HCT116 (cell line): ENCODE measurements at regions not wholly inside any gene's neighbourhood (a gene's known extent, or its start where the extent isn't known, plus 50 kb on each side); places are given as distances from the start of the nearest gene placed in this dataset.

ENCODE experiments used
- ATAC-seq: fragments of 200-7000 bp; cut with Tn5 transposase; 2 replicates; pipeline ENCODE4 v1.9.1; 2020; ENCODE audit warnings: mild to moderate bottlenecking, moderate library complexity
- BruUV-seq: library from RNA; stranded (reverse); fragments of 400-500 nt; replicated peaks from 2 replicates; lab custom pipeline; 2021; lab: Mats Ljungman, UMichigan
- CTCF ChIA-PET: fragments of 300-600 bp; sonication (Branson Sonifier 250); formaldehyde crosslinking; loops from one replicate; lab custom pipeline; 2021; ENCODE audit warnings: antibody characterized with exemption; lab: Charles Lee
- POLR2A ChIA-PET: fragments of 300-600, 350-600 bp; sonication (Branson Sonifier 250); formaldehyde crosslinking; loops from one replicate; lab custom pipeline; 2021; ENCODE audit warnings: antibody characterized with exemption; lab: Charles Lee
- RAD21 ChIA-PET, 2 experiments: fragments of 300-600 bp; sonication (Branson Sonifier 250); formaldehyde crosslinking; loops; one replicate each; lab custom pipeline; 2023; ENCODE audit warnings: low total read pairs in 2 of 2; ENCODE audit not compliant: uncharacterized antibody in 2 of 2, unreplicated experiment in 2 of 2, low non-redundant PET in 1 of 2; lab: Charles Lee
- DNase-seq: peaks from one replicate; pipeline ENCODE4 v3.0.0-alpha.2; 2010; ENCODE audit warnings: low read depth, low spot score
- H2AFZ ChIP-seq: fragments of 200-600 bp; shearing (Covaris generic), sonication (generic); 2 replicates; pipeline ENCODE4 v1.6.1; 2017; ENCODE audit warnings: low read depth, mixed run types, mixed read lengths, antibody characterized with exemption, low read length; ENCODE audit not compliant: poor library complexity, severe bottlenecking
- H3K27ac ChIP-seq: 2 replicates; pipeline ENCODE4 v1.5.1; 2012; ENCODE audit warnings: low read depth, low read length
- H3K27me3 ChIP-seq: fragments of 200-600 bp; sonication (generic); 2 replicates; pipeline ENCODE4 v1.6.1; 2016; ENCODE audit warnings: mixed run types, low read length, mixed read lengths; ENCODE audit not compliant: insufficient read depth
- H3K36me3 ChIP-seq, 2 experiments: fragments of 200-500 bp in 1 of 2; fragments of 200-600 bp in 1 of 2; sonication (Bioruptor generic) in 1 of 2; sonication (generic) in 1 of 2; 2 replicates each; pipeline versions ENCODE4 v1.5.1 to v1.6.1; 2014 to 2016; ENCODE audit warnings: low read length in 2 of 2, inconsistent platforms in 1 of 2, mixed read lengths in 1 of 2, mixed run types in 1 of 2; ENCODE audit not compliant: insufficient read depth in 2 of 2, control insufficient read depth in 1 of 2
- H3K4me1 ChIP-seq, 2 experiments: fragments of 200-600 bp in 1 of 2; sonication (generic) in 1 of 2; 2 replicates each; pipeline versions ENCODE4 v1.5.1 to v1.6.1; 2012 to 2017; ENCODE audit warnings: low read length in 2 of 2, inconsistent platforms in 1 of 2, mild to moderate bottlenecking in 1 of 2, mixed read lengths in 1 of 2, mixed run types in 1 of 2, moderate library complexity in 1 of 2; ENCODE audit not compliant: insufficient read depth in 2 of 2, control insufficient read depth in 1 of 2
- H3K4me2 ChIP-seq: fragments of 200-600 bp; sonication (generic); 2 replicates; pipeline ENCODE4 v1.6.1; 2017; ENCODE audit warnings: mixed run types, low read length, mixed read lengths
- H3K4me3 ChIP-seq, 2 experiments: fragments of 200-600 bp in 1 of 2; sonication (generic) in 1 of 2; replicated peaks in 1 of 2; 2 replicates each; pipeline ENCODE4 v1.5.1; 2011 to 2016; ENCODE audit warnings: low read length in 2 of 2, control low read depth in 1 of 2, low read depth in 1 of 2, mild to moderate bottlenecking in 1 of 2, mixed read lengths in 1 of 2, mixed run types in 1 of 2
- H3K79me2 ChIP-seq: fragments of 200-600 bp; sonication (generic); 2 replicates; pipeline ENCODE4 v1.6.1; 2017; ENCODE audit warnings: mild to moderate bottlenecking, mixed run types, low read length, moderate library complexity, mixed read lengths; ENCODE audit not compliant: insufficient read depth
- H3K9ac ChIP-seq: fragments of 200-600 bp; sonication (generic); 2 replicates; pipeline ENCODE4 v1.6.1; 2016; ENCODE audit warnings: low read length, mixed read lengths
- H3K9me2 ChIP-seq: fragments of 200-600 bp; sonication (generic), shearing (Covaris generic); 2 replicates; pipeline ENCODE4 v1.6.1; 2017; ENCODE audit warnings: mixed run types, mild to moderate bottlenecking, moderate library complexity; ENCODE audit not compliant: insufficient read depth
- H3K9me3 ChIP-seq, 2 experiments: fragments of 200-500 bp in 1 of 2; fragments of 200-600 bp in 1 of 2; sonication (Bioruptor generic) in 1 of 2; sonication (generic) in 1 of 2; 2 replicates each; pipeline ENCODE4 v1.6.1; 2014 to 2017; ENCODE audit warnings: low read length in 2 of 2, mixed read lengths in 2 of 2, inconsistent platforms in 1 of 2, low read depth in 1 of 2, mild to moderate bottlenecking in 1 of 2, mixed run types in 1 of 2, moderate library complexity in 1 of 2; ENCODE audit not compliant: control insufficient read depth in 1 of 2, insufficient read depth in 1 of 2
- H4K20me1 ChIP-seq: fragments of 200-600 bp; sonication (generic), shearing (Covaris generic); 2 replicates; pipeline ENCODE4 v1.6.1; 2017; ENCODE audit warnings: mixed run types, mild to moderate bottlenecking, moderate library complexity; ENCODE audit not compliant: insufficient read depth
- CBX3 ChIP-seq: IDR thresholded peaks from 2 replicates; pipeline ENCODE4 v1.6.1; 2012; ENCODE audit warnings: low read depth
- CEBPB ChIP-seq: IDR thresholded peaks from 2 replicates; pipeline ENCODE4 v1.6.1; 2012; ENCODE audit warnings: low read depth
- ELF1 ChIP-seq: IDR thresholded peaks from 2 replicates; pipeline ENCODE4 v1.6.1; 2012; ENCODE audit warnings: low read depth, borderline replicate concordance
- EZH2 ChIP-seq: fragments of 200-600 bp; sonication (generic); IDR thresholded peaks from 2 replicates; pipeline ENCODE4 v1.6.1; 2017; ENCODE audit warnings: antibody characterized with exemption, mixed run types
- JUND ChIP-seq: IDR thresholded peaks from 2 replicates; pipeline ENCODE4 v1.6.1; 2012
- POLR2A ChIP-seq: IDR thresholded peaks from 2 replicates; pipeline ENCODE4 v1.7.0; 2011; ENCODE audit warnings: borderline replicate concordance; ENCODE audit not compliant: insufficient read depth, insufficient read length; ENCODE audit errors: extremely low read depth
- RAD21 ChIP-seq: IDR thresholded peaks from 2 replicates; pipeline ENCODE4 v1.6.1; 2012; ENCODE audit warnings: low read depth, mild to moderate bottlenecking
- REST ChIP-seq: IDR thresholded peaks from 2 replicates; pipeline ENCODE4 v1.6.1; 2012; ENCODE audit warnings: low read depth
- SIN3A ChIP-seq: IDR thresholded peaks from 2 replicates; pipeline ENCODE4 v1.6.1; 2012; ENCODE audit warnings: low read depth
- SP1 ChIP-seq: IDR thresholded peaks from 2 replicates; pipeline ENCODE4 v1.6.1; 2012; ENCODE audit warnings: low read depth
- ZBTB33 ChIP-seq: IDR thresholded peaks from 2 replicates; pipeline ENCODE4 v1.6.1; 2011; ENCODE audit warnings: mild to moderate bottlenecking, low read length, moderate library complexity; ENCODE audit not compliant: insufficient replicate concordance; ENCODE audit errors: extremely low read depth
- ZFX ChIP-seq: fragments of 450-650 bp; IDR thresholded peaks from 2 replicates; pipeline ENCODE4 v1.6.1; 2017
- ZNF274 ChIP-seq: fragments of 200-500 bp; sonication (Bioruptor generic); IDR thresholded peaks from 2 replicates; pipeline ENCODE4 v1.6.1; 2014; ENCODE audit warnings: mild to moderate bottlenecking, low read depth, low read length, inconsistent platforms
- intact Hi-C: fragments of 100-400 bp; cut with micrococcal nuclease; formaldehyde crosslinking; loops from 2 replicates; pipeline ENCODE4 v1.10.0; 2022

GRCh38 chr2:36238106-36238505, 117.5 kb upstream of the CRIM1 start:
- no TSS peak for BruUV-seq
- H3K4me2 ChIP-seq: no peak overlapping the region
- H4K20me1 ChIP-seq: no peaks in the 10 kb centered on the region
- ChIA-PET RAD21 (no interaction called here), CTCF (no interaction called here), POLR2A (no interaction called here)
- no peaks in the 10 kb centered on the region for H3K36me3 ChIP-seq
- no peak overlapping the region for H2AFZ ChIP-seq
- no peaks in the 10 kb centered on the region for H3K9me2 ChIP-seq
- TF ChIP-seq ELF1: no peak
- TF ChIP-seq REST: no peak
- TF ChIP-seq SP1: no peak
- no peak for TF ChIP-seq POLR2A
- no peak for TF ChIP-seq CEBPB
- TF ChIP-seq ZNF274: no peak
- TF ChIP-seq JUND: no peak
- no peak for TF ChIP-seq SIN3A
- no peak for TF ChIP-seq EZH2
- no peak for TF ChIP-seq ZFX
- TF ChIP-seq ZBTB33: no peak
- TF ChIP-seq RAD21: no peak
- no peak for TF ChIP-seq CBX3
- no peak for ATAC-seq
- intact Hi-C loops: no loop called here
- no peaks in the 10 kb centered on the region for H3K9me3 ChIP-seq
- H3K4me3 ChIP-seq: no peak overlapping the region
- H3K27ac ChIP-seq: no peak overlapping the region
- no peak for DNase-seq
- no peaks in the 10 kb centered on the region for H3K4me1 ChIP-seq
- no peak overlapping the region for H3K9ac ChIP-seq
- no peaks in the 10 kb centered on the region for H3K27me3 ChIP-seq
- no peaks in the 10 kb centered on the region for H3K79me2 ChIP-seq
